HepG2 (cell line): ENCODE measurements at regions not wholly inside any gene's neighbourhood (a gene's known extent, or its start where the extent isn't known, plus 50 kb on each side); places are given as distances from the start of the nearest gene placed in this dataset.

Source experiments
- ATAC-seq: fragments of 200-7000 bp; cut with Tn5 transposase; 3 replicates; pipeline ENCODE4 v1.9.1; 2020; ENCODE audit warnings: mild to moderate bottlenecking, moderate library complexity
- BruUV-seq: library from RNA; stranded (reverse); fragments of 400-500 nt; replicated peaks from 2 replicates; lab custom pipeline; 2021; lab: Mats Ljungman, UMichigan
- CTCF ChIA-PET: fragments of 300-600 bp; formaldehyde crosslinking; extraction: SDS; loops from one replicate; lab custom pipeline; 2021; ENCODE audit warnings: low total read pairs, inconsistent platforms, low intra/inter-chr PET ratio; lab: Yijun Ruan, JAX
- POLR2A ChIA-PET: fragments of 350-600 bp; sonication (Branson Sonifier 250); formaldehyde crosslinking; loops from one replicate; lab custom pipeline; 2020; ENCODE audit warnings: antibody characterized with exemption, inconsistent platforms; lab: Yijun Ruan, JAX
- DNase-seq: peaks from one replicate; pipeline ENCODE4 v3.0.0-alpha.2; 2015; ENCODE audit warnings: low spot score
- FAIRE-seq: peaks from 3 replicates; lab custom pipeline; 2011; peaks lifted over from hg19 to GRCh38; lab: Jason Lieb, UNC
- H2AFZ ChIP-seq: one replicate; pipeline ENCODE4 v1.6.1; 2011; ENCODE audit warnings: low read length, inconsistent platforms
- H3K27ac ChIP-seq: fragments of 300-600 bp; 3 replicates; pipeline ENCODE4 v1.8.0; 2011; ENCODE audit warnings: mixed run types, mild to moderate bottlenecking, mixed read lengths, low read length, inconsistent platforms; ENCODE audit not compliant: insufficient read depth; ENCODE audit errors: extremely low read length
- H3K27me3 ChIP-seq, 2 experiments: fragments of 200-600 bp in 1 of 2; 2 replicates in 1 of 2; 3 replicates in 1 of 2; pipeline versions ENCODE4 v1.6.0 to v1.8.0; 2011; ENCODE audit warnings: low read length in 2 of 2, mild to moderate bottlenecking in 2 of 2, moderate library complexity in 2 of 2, inconsistent platforms in 1 of 2; ENCODE audit not compliant: insufficient read depth in 2 of 2, control insufficient read depth in 1 of 2
- H3K36me3 ChIP-seq, 2 experiments: fragments of 200-600 bp in 1 of 2; replicated peaks in 1 of 2; 2 replicates in 1 of 2; 3 replicates in 1 of 2; pipeline versions ENCODE4 v1.5.1 to v1.8.0; 2011; ENCODE audit warnings: low read length in 2 of 2, inconsistent platforms in 1 of 2; ENCODE audit not compliant: insufficient read depth in 2 of 2, control insufficient read depth in 1 of 2
- H3K4me1 ChIP-seq: 2 replicates; pipeline ENCODE4 v1.5.1; 2012; ENCODE audit warnings: low read length, inconsistent platforms; ENCODE audit not compliant: insufficient read depth
- H3K4me2 ChIP-seq: 2 replicates; pipeline ENCODE4 v1.6.0; 2011; ENCODE audit warnings: low read depth, low read length, inconsistent platforms
- H3K4me3 ChIP-seq, 3 experiments: fragments of 200-600 bp in 1 of 3; sonication (generic), shearing (Covaris generic) in 1 of 3; replicated peaks in 1 of 3; 2 replicates each; pipeline ENCODE4 v1.5.1; 2011 to 2016; ENCODE audit warnings: low read length in 3 of 3, inconsistent platforms in 2 of 3, low read depth in 2 of 3, mild to moderate bottlenecking in 2 of 3, control low read depth in 1 of 3, mixed read lengths in 1 of 3; ENCODE audit not compliant: insufficient read depth in 1 of 3
- H3K79me2 ChIP-seq: one replicate; pipeline ENCODE4 v1.6.1; 2011; ENCODE audit warnings: low read length, inconsistent platforms; ENCODE audit not compliant: insufficient read depth
- H3K9ac ChIP-seq: 2 replicates; pipeline ENCODE4 v1.6.0; 2011; ENCODE audit warnings: mild to moderate bottlenecking, low read depth, low read length, inconsistent platforms; ENCODE audit not compliant: insufficient read depth
- H3K9me3 ChIP-seq: 2 replicates; pipeline ENCODE4 v1.5.1; 2012; ENCODE audit warnings: mild to moderate bottlenecking, low read length
- H4K20me1 ChIP-seq: 2 replicates; pipeline ENCODE4 v1.6.0; 2011; ENCODE audit warnings: inconsistent platforms, mild to moderate bottlenecking, low read length, moderate library complexity; ENCODE audit not compliant: insufficient read depth
- AHR ChIP-seq: IDR thresholded peaks from 2 replicates; pipeline ENCODE4 v1.6.1; 2018; ENCODE audit warnings: missing genetic modification reagents, missing compliant biosample characterization
- BHLHE40 ChIP-seq: IDR thresholded peaks from 2 replicates; pipeline ENCODE4 v1.6.1; 2011; ENCODE audit warnings: low read length, improper control_type of control experiment
- JUN ChIP-seq: sonication (generic); formaldehyde crosslinking; IDR thresholded peaks from 2 replicates; pipeline ENCODE4 v1.4.0; 2020; ENCODE audit warnings: mild to moderate bottlenecking, missing genetic modification reagents
- KLF6 ChIP-seq: IDR thresholded peaks from 2 replicates; pipeline ENCODE4 v1.8.0; 2016; ENCODE audit warnings: missing biosample characterization, missing genetic modification reagents
- MTA1 ChIP-seq: sonication (generic); formaldehyde crosslinking; IDR thresholded peaks from 2 replicates; pipeline ENCODE4 v1.4.0; 2020; ENCODE audit warnings: missing genetic modification reagents, mild to moderate bottlenecking, borderline replicate concordance
- MTF2 ChIP-seq: sonication (generic); formaldehyde crosslinking; IDR thresholded peaks from 2 replicates; pipeline ENCODE4 v1.5.0; 2020; ENCODE audit warnings: missing genetic modification reagents, borderline replicate concordance
- MYNN ChIP-seq: sonication (generic); formaldehyde crosslinking; IDR thresholded peaks from 2 replicates; pipeline ENCODE4 v1.4.0; 2020; ENCODE audit warnings: mild to moderate bottlenecking, low read depth, missing genetic modification reagents
- NFKBIZ ChIP-seq: IDR thresholded peaks from 2 replicates; pipeline ENCODE4 v1.6.1; 2018; ENCODE audit warnings: missing genetic modification reagents, missing compliant biosample characterization
- PHF5A ChIP-seq: IDR thresholded peaks from one replicate; pipeline ENCODE4 v1.6.1; 2018; ENCODE audit warnings: low read depth, missing genetic modification reagents; ENCODE audit not compliant: unreplicated experiment
- SIX4 ChIP-seq: sonication (generic); formaldehyde crosslinking; IDR thresholded peaks from 2 replicates; pipeline ENCODE4 v1.4.0; 2020; ENCODE audit warnings: missing genetic modification reagents
- TEAD3 ChIP-seq: optimal IDR thresholded peaks from 2 replicates; pipeline ENCODE3; 2016; ENCODE audit warnings: borderline replicate concordance
- THAP11 ChIP-seq: IDR thresholded peaks from 2 replicates; pipeline ENCODE4 v1.6.1; 2016; ENCODE audit warnings: missing biosample characterization, missing genetic modification reagents
- ZIK1 ChIP-seq: sonication (generic); formaldehyde crosslinking; IDR thresholded peaks from 2 replicates; pipeline ENCODE4 v1.5.0; 2020; ENCODE audit warnings: mild to moderate bottlenecking, low read depth, missing genetic modification reagents, borderline replicate concordance
- ZNF225 ChIP-seq: sonication (generic); formaldehyde crosslinking; IDR thresholded peaks from 2 replicates; pipeline ENCODE4 v1.4.0; 2020; ENCODE audit warnings: mild to moderate bottlenecking, missing genetic modification reagents
- ZNF557 ChIP-seq: sonication (generic); formaldehyde crosslinking; IDR thresholded peaks from 2 replicates; pipeline ENCODE4 v1.4.0; 2020; ENCODE audit warnings: missing genetic modification reagents
- ZNF747 ChIP-seq: sonication (generic); formaldehyde crosslinking; IDR thresholded peaks from 2 replicates; pipeline ENCODE4 v1.8.1; 2023; ENCODE audit warnings: missing genetic modification reagents, mild to moderate bottlenecking, borderline replicate concordance
- ZNF781 ChIP-seq: sonication (generic); formaldehyde crosslinking; IDR thresholded peaks from 2 replicates; pipeline ENCODE4 v1.5.1; 2020; ENCODE audit warnings: borderline replicate concordance, mild to moderate bottlenecking, missing genetic modification reagents; ENCODE audit errors: not compliant biosample characterization
- ZSCAN21 ChIP-seq: sonication (generic); formaldehyde crosslinking; IDR thresholded peaks from 2 replicates; pipeline ENCODE4 v1.8.0; 2022; ENCODE audit warnings: mild to moderate bottlenecking, missing genetic modification reagents, moderate library complexity, borderline replicate concordance
- WGBS: methylation state at CpG from one replicate; pipeline ENCODE4 v1.1.6; 2017; ENCODE audit warnings: low lambda C conversion rate; 5-methylcytosine and 5-hydroxymethylcytosine counted together
- in situ Hi-C: cut with HindIII; loops from 2 replicates; pipeline ENCODE4 v1.10.0; 2017; ENCODE audit warnings: low pct_unique_long_range_greater_than_20kb; ENCODE audit not compliant: extremely low pct_ligation_motif_present
- intact Hi-C: fragments of 100-400 bp; cut with micrococcal nuclease; formaldehyde crosslinking; loops from one replicate; pipeline ENCODE4 v1.10.0; 2022; ENCODE audit not compliant: unreplicated experiment
- TF ChIP-seq, protein P1 (sequence below): IDR thresholded peaks from 2 replicates; pipeline ENCODE4 v1.6.1; 2016; ENCODE audit warnings: missing compliant biosample characterization, missing genetic modification reagents, borderline replicate concordance
- TF ChIP-seq, protein P2 (sequence below): sonication (generic); formaldehyde crosslinking; IDR thresholded peaks from 2 replicates; pipeline ENCODE4 v1.5.0; 2020; ENCODE audit warnings: missing genetic modification reagents
- TF ChIP-seq, protein P3 (sequence below): sonication (generic); formaldehyde crosslinking; IDR thresholded peaks from 2 replicates; pipeline ENCODE4 v1.8.1; 2022; ENCODE audit warnings: low read depth, mild to moderate bottlenecking, missing genetic modification reagents

DNA sequence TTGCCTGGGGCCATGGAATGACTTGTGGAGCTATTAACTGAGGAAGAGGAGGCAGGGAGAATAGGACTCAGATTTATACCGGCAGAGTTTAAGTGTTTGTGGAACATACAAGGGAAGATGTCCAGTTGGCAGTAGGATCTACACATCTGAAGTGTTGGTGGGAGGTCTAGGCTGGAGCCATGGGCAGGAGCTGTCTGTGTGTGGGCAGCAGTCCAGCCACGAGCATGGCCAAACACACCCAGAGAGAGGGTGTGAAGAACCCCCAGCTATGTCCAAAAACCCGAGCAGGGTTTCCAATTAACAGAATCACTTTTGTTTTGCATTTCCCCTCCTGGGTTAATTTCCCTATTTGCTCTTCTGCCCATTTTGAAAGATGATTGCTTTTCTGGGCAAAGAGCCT, 393.7 kb downstream of the CDK5RAP2 start (continued):
- TF ChIP-seq BHLHE40 (no peak), PHF5A (CRISPR knock-in tag) (no peak)

DNA sequence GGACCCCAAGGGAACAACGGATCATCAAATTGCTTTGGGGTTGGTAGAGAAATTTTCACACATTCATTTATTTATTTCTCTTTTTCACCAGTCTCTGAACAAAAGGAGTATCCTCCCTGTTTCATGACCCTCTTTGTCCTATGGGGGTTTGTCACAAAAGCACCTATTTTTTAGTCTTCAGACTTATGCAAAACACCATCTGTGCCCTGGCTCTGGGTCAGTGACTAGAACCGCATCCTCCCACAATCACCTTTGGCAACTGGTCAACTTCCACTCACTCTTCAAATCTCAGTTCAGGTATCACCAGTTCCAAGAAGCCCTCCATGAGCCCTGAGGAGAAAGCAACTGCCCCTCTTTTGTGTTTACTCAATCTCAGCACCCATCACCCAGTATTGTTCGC, 395.7 kb downstream of the CDK5RAP2 start:
- no peaks in the 10 kb centered on the region for H3K27me3 ChIP-seq
- no peak overlapping the region for H2AFZ ChIP-seq
- no peaks in the 10 kb centered on the region for H4K20me1 ChIP-seq
- H3K9me3 ChIP-seq: no peaks in the 10 kb centered on the region
- no peak overlapping the region for H3K4me2 ChIP-seq
- POLR2A ChIA-PET: no interaction called here
- intact Hi-C loops: no loop called here
- 1% methylated on average over 3 of the region's 3 CpGs for WGBS
- no peak overlapping the region for H3K4me3 ChIP-seq
- ATAC-seq (no peak), FAIRE-seq (no peak), DNase-seq (no peak)
- no peaks in the 10 kb centered on the region for H3K79me2 ChIP-seq
- H3K9ac ChIP-seq: no peak overlapping the region
- no peaks in the 10 kb centered on the region for H3K4me1 ChIP-seq
- no TSS peak for BruUV-seq
- CTCF ChIA-PET: no interaction called here
- H3K27ac ChIP-seq: no peak overlapping the region
- no peaks in the 10 kb centered on the region for H3K36me3 ChIP-seq
- in situ Hi-C loops: no loop called here
- TF ChIP-seq ZNF557 (CRISPR knock-in tag): no peak
- TF ChIP-seq MTF2 (CRISPR knock-in tag): no peak
- no peak for TF ChIP-seq ZNF747 (CRISPR knock-in tag)
- no peak for TF ChIP-seq AHR (CRISPR knock-in tag)
- no peak for TF ChIP-seq MYNN (CRISPR knock-in tag)
- no peak for TF ChIP-seq THAP11 (CRISPR knock-in tag)
- TF ChIP-seq, protein P1, sequence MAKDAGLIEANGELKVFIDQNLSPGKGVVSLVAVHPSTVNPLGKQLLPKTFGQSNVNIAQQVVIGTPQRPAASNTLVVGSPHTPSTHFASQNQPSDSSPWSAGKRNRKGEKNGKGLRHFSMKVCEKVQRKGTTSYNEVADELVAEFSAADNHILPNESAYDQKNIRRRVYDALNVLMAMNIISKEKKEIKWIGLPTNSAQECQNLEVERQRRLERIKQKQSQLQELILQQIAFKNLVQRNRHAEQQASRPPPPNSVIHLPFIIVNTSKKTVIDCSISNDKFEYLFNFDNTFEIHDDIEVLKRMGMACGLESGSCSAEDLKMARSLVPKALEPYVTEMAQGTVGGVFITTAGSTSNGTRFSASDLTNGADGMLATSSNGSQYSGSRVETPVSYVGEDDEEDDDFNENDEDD (CRISPR knock-in tag): no peak
- TF ChIP-seq, protein P2, sequence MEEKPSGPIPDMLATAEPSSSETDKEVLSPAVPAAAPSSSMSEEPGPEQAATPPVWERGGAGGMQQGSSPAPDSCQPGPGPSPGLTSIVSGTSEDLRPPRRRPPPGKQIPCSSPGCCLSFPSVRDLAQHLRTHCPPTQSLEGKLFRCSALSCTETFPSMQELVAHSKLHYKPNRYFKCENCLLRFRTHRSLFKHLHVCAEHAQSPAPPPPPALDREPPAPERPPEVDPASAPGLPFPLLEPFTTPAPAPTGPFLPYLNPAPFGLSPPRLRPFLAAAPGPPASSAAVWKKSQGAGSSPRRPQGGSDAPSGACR (CRISPR knock-in tag): no peak
- TF ChIP-seq, protein P3, sequence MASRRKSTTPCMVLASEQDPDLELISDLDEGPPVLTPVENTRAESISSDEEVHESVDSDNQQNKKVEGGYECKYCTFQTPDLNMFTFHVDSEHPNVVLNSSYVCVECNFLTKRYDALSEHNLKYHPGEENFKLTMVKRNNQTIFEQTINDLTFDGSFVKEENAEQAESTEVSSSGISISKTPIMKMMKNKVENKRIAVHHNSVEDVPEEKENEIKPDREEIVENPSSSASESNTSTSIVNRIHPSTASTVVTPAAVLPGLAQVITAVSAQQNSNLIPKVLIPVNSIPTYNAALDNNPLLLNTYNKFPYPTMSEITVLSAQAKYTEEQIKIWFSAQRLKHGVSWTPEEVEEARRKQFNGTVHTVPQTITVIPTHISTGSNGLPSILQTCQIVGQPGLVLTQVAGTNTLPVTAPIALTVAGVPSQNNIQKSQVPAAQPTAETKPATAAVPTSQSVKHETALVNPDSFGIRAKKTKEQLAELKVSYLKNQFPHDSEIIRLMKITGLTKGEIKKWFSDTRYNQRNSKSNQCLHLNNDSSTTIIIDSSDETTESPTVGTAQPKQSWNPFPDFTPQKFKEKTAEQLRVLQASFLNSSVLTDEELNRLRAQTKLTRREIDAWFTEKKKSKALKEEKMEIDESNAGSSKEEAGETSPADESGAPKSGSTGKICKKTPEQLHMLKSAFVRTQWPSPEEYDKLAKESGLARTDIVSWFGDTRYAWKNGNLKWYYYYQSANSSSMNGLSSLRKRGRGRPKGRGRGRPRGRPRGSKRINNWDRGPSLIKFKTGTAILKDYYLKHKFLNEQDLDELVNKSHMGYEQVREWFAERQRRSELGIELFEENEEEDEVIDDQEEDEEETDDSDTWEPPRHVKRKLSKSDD (CRISPR knock-in tag): no peak
- no peak for TF ChIP-seq TEAD3 (CRISPR knock-in tag)
- no peak for TF ChIP-seq MTA1 (CRISPR knock-in tag)
- no peak for TF ChIP-seq ZIK1
- no peak for TF ChIP-seq NFKBIZ (CRISPR knock-in tag)
- no peak for TF ChIP-seq JUN (CRISPR knock-in tag)
- no peak for TF ChIP-seq ZNF781 (CRISPR knock-in tag)
- no peak for TF ChIP-seq ZNF225 (CRISPR knock-in tag)
- no peak for TF ChIP-seq SIX4 (CRISPR knock-in tag)
- TF ChIP-seq KLF6: no peak
- TF ChIP-seq ZSCAN21 (CRISPR knock-in tag): no peak
